NCI-H1417 (cell line): ENCODE measurements at regions not wholly inside any gene's neighbourhood (a gene's known extent, or its start where the extent isn't known, plus 50 kb on each side); places are given as distances from the start of the nearest gene placed in this dataset.

Experiments
- DNase-seq, 3 experiments: peaks; one replicate each; lab custom pipeline; 2025; lab: John Stamatoyannopoulos, UW

DNA sequence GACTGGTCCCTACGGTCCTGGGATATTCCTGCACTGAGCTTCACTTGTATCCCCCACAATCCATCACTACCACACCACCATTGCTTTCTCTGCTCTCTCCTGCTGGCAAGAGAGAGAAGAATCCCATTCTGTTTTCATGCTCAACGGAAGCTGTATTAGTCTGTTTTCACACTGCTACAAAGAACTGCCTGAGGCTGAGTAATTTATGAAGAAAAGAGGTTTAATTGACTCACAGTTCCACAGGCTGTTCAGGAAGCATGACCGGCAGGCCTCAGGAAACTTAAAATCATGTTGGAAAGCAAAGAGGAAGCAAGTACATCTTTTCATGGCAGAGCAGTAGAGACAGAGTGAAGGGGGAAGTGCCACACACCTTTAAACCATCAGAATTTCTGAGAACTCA lies 260.4 kb upstream of the LYZL1 start:
- DNase-seq, result no peak

- no peak for DNase-seq
Measured at GRCh38 chr10:29030900-29031299, 258.0 kb upstream of the LYZL1 start.

- no peak for DNase-seq
Measured at GRCh38 chr10:29032169-29032568, 256.7 kb upstream of the LYZL1 start.

DNA sequence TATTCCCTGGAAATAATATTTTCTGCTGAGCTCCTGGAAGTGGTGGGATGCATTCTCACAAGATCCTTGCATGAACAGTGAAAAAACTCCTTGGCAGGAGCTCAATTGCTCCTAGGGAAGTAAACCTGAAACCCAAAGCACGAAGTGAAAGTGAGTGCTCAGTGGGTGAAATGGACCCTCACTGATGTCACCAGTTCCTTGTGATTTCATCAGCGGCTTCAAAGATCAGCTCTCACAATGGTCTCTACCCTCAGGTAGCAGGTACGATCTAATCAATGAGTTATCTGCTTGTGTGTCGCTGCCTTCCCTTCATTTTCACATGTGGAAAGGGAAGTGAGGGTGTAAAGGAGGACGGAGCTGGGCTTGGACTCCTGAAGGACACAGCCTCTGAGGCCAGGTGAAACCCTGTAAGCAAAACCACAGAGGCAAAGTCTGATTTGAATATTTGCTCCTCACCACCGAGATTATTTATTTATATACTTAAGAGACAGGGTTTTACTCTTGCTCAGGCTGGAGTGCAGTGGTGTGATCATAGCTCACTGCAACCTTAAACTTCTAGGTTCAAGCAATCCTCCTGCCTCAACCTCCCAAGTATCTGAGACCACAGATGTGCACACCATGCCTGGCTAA lies 255.4 kb upstream of the LYZL1 start:
- no peak for DNase-seq

- DNase-seq, result no peak
Measured at GRCh38 chr10:29034592-29034991, 254.3 kb upstream of the LYZL1 start.

- no peak for DNase-seq
Measured at GRCh38 chr10:29035721-29036120, 253.1 kb upstream of the LYZL1 start.

GRCh38 chr10:29037348-29038113 lies 251.3 kb upstream of the LYZL1 start:
- no peak for DNase-seq

DNA sequence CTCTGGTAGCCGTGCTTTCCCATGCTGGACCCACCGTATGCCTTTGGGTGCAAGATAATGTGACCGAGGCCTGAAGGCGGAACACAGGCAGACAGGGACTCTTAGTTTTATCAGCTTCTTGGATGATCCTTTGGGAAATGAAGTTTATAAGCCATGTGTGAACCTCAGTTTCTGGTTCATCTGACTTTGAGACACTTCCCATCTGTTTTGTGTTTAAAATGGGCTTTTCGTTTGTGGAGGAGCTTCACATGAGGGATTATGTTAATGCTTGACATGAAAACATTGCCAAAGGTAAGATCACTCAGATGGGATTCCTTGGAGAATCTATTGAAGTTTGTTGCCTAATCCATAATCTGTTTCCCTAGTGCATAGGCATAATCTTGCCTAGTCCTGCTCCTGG lies 249.8 kb upstream of the LYZL1 start:
- no peak for DNase-seq

GRCh38 chr10:29039677-29040189 lies 249.1 kb upstream of the LYZL1 start:
- DNase-seq, result no peak

GRCh38 chr10:29041616-29042015 lies 247.3 kb upstream of the LYZL1 start:
- no peak for DNase-seq

- no peak for DNase-seq
Measured at GRCh38 chr10:29048506-29048905, 240.4 kb upstream of the LYZL1 start.

GRCh38 chr10:29050081-29050480 lies 238.8 kb upstream of the LYZL1 start:
- no peak for DNase-seq

DNA sequence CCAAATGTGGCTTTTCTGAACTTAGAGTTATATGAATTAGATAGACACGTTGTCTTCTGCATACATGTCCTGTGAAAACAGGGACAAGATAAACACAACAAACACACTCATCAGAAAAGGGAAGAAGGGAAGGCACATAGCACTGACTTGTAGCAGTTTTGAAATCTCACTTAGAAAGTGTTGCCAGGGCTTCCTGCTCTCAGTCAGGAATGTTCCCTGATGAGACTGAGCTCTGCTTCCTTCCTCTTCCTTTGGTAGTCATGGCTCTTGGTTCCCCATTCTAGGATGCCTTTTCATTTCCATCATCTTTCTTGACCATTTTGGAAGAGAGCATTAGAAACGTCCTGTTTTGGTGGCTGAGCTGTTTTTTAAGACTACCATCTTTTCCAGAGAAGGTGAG lies 233.8 kb upstream of the LYZL1 start:
- DNase-seq, result no peak

DNA sequence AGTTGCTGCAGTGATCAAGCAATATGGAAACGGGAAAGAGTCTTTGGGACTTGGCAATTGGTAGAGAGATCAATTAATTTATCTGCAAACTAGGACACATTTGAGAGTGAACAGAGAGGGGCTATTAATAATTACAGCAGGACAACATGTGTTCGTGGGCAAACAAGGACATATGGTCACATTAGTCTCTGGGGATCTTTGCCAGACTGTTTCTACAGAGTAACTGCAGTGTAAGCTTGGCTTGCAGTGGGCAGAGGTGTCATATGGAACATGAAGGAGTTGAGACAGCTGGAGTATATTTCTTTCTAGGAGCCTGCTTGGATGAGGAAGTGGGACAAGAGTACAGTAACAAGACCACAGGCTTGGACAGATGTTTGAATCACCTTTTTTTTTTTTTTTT lies 232.1 kb upstream of the LYZL1 start:
- no peak for DNase-seq

GRCh38 chr10:29057822-29058331 lies 231.0 kb upstream of the LYZL1 start:
- DNase-seq, result no peak

- no peak for DNase-seq
Measured at GRCh38 chr10:29063806-29064644, 224.8 kb upstream of the LYZL1 start.

- no peak for DNase-seq
Measured at GRCh38 chr10:29064680-29065079, 224.2 kb upstream of the LYZL1 start.

- no peak for DNase-seq
Measured at GRCh38 chr10:29067161-29067560, 221.7 kb upstream of the LYZL1 start.

- no peak for DNase-seq
Measured at GRCh38 chr10:29067628-29068027, 221.2 kb upstream of the LYZL1 start.

DNA sequence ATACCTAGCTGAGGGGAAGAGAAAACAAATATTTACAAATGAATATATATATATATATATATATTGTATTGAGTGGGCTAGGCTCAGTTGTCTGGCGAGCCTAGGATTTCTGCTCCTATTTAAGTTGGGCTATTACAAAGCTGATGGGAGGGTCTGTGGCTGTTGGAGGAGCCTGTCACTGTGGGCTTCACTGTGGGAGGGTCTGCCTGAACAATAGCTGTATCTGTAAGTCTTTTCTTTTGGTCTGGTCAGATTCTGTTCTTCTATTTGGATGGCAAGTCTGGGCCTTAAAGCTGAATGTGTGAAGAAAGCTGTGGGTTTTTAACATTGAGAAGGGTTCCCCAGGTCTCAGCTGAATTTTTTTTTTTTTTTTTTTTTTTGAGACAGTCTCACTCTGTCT lies 220.6 kb upstream of the LYZL1 start:
- no peak for DNase-seq

DNA sequence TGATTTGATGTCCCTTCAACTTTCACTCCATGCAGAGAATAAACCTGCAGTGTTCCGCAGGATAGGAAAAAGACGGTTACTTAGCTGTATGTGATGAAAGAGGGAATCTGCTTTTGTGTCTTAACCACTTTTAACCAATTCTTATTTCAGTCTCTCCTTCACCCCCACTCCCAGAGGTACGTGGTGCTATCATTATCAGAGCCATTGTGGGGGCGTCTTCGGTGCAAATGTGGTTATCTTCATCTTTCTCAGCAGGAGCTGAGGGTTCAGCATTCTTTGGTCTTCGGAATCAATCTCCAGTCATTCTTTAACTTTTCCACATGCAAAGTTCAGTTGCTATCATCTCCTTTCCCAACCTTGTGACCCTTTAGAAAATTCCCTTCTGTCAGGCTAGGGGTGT lies 219.9 kb upstream of the LYZL1 start:
- no peak for DNase-seq

DNA sequence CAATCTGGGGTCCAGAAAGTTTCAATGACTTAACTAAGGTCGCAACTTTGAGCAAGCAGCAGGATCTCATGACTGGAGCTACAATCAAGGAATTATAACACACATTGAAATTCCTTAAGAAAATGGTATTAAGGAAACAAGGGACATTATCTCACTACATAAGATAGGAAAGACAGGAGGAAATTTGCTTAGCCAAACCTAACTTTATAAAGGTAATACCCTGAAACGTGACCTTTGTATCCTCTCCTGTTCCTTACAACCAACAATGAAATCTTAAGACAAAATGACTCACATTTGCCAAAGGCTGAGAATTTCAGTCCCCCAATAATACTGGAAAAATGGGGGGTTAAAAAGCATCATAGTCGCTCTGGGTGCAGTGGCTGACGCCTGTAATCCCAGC lies 218.9 kb upstream of the LYZL1 start:
- no peak for DNase-seq

DNA sequence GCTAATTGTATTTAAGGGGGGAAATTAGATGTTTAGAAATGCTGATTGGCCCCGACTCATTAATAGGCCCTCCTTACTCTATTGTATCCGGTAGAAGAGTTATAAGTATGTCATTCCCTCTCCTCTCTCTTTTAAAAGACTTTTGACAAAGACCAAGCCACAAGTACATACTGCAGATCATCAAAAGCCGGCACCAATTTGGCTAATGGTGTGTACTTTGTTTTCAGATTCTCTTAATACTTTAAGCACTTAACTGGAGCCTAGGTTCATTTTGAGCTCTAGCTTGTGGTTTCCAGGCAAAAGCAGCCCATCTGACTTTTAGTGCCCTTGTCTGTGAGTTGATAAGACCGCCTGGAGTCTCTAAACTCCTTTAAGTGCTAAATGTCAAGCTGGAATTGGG lies 210.0 kb upstream of the LYZL1 start:
- DNase-seq, result peak; percentile 14 to 87 (median 42)
